Subcutaneous abdominal adipose tissue (tissue), 5 donors: ENCODE measurements at regions not wholly inside any gene's neighbourhood (a gene's known extent, or its start where the extent isn't known, plus 50 kb on each side); places are given as distances from the start of the nearest gene placed in this dataset.
"Not testable (repeated sequence)": the region's sequence is repeated elsewhere in the genome, so short reads cannot be mapped to it uniquely, and the experiment has no call there.

ENCODE experiments used
- H3K27ac ChIP-seq: one replicate; pipeline ENCODE4 v1.7.0; 2013; ENCODE audit warnings: low read depth, mild to moderate bottlenecking, inconsistent platforms, low read length, moderate library complexity
- H3K27me3 ChIP-seq, 5 donors: one replicate each; pipeline ENCODE4 v1.7.0; 2013; ENCODE audit warnings: low read length in 5 of 5, inconsistent platforms in 1 of 5; ENCODE audit not compliant: control insufficient read depth in 5 of 5, insufficient read depth in 4 of 5
- H3K36me3 ChIP-seq, 5 donors: one replicate each; pipeline ENCODE4 v1.7.0; 2013; ENCODE audit warnings: low read length in 5 of 5; ENCODE audit not compliant: control insufficient read depth in 5 of 5, insufficient read depth in 5 of 5
- H3K4me1 ChIP-seq, 5 donors: one replicate each; pipeline ENCODE4 v1.7.0; 2013; ENCODE audit warnings: low read length in 5 of 5, mild to moderate bottlenecking in 3 of 5, moderate library complexity in 1 of 5; ENCODE audit not compliant: control insufficient read depth in 5 of 5, insufficient read depth in 5 of 5
- H3K4me3 ChIP-seq, 5 donors: one replicate each; pipeline ENCODE4 v1.7.0; 2013; ENCODE audit warnings: low read length in 5 of 5, low read depth in 1 of 5
- H3K9ac ChIP-seq, 5 donors: one replicate each; pipeline ENCODE4 v1.7.0; 2013; ENCODE audit warnings: low read length in 5 of 5, mild to moderate bottlenecking in 4 of 5, moderate library complexity in 3 of 5
- H3K9me3 ChIP-seq, 5 donors: one replicate each; pipeline ENCODE4 v1.7.0; 2013; ENCODE audit warnings: low read length in 5 of 5; ENCODE audit not compliant: control insufficient read depth in 5 of 5
- donor health status: healthy.
- donor health status: healthy.
- donor health status: healthy.
- donor health status: healthy.
- donor health status: healthy.

- Histone ChIP-seq H3K4me1 (no peaks in the 10 kb centered on the region), H3K27ac (no peak overlapping the region), H3K9me3 (peaks cover 0 to 3% (median 0%) of the 10 kb centered on the region in 5 donors), H3K4me3 (no peak overlapping the region), H3K27me3 (no peaks in the 10 kb centered on the region), H3K36me3 (no peaks in the 10 kb centered on the region), H3K9ac (no peak overlapping the region)
Observed at GRCh38 chr5:90220554-90220953, 189.0 kb downstream of the CETN3 start.

GRCh38 chr5:90214991-90215390 is 194.6 kb downstream of the CETN3 start:
- H3K27ac ChIP-seq, result no peak overlapping the region
- no peaks in the 10 kb centered on the region for H3K27me3 ChIP-seq
- no peak overlapping the region for H3K9ac ChIP-seq
- H3K36me3 ChIP-seq, result no peaks in the 10 kb centered on the region
- no peak overlapping the region for H3K4me3 ChIP-seq
- H3K4me1 ChIP-seq, result no peaks in the 10 kb centered on the region
- H3K9me3 ChIP-seq, result peaks cover 0 to 3% (median 0%) of the 10 kb centered on the region in 5 donors

GRCh38 chr5:90208323-90208722 is 201.2 kb downstream of the CETN3 start:
- H3K27me3 ChIP-seq, H3K27ac ChIP-seq, H3K9me3 ChIP-seq, H3K36me3 ChIP-seq, H3K9ac ChIP-seq, H3K4me3 ChIP-seq, H3K4me1 ChIP-seq: not testable (repeated sequence)

GRCh38 chr5:90201923-90202322 is 207.6 kb downstream of the CETN3 start:
- Histone ChIP-seq H3K36me3 (no peaks in the 10 kb centered on the region), H3K4me3 (no peak overlapping the region), H3K27me3 (no peaks in the 10 kb centered on the region), H3K27ac (no peak overlapping the region), H3K4me1 (peaks cover 0 to 4% (median 0%) of the 10 kb centered on the region in 5 donors), H3K9ac (no peak overlapping the region), H3K9me3 (no peaks in the 10 kb centered on the region)

- H3K36me3 ChIP-seq, result no peaks in the 10 kb centered on the region
- H3K9ac ChIP-seq, result no peak overlapping the region
- no peaks in the 10 kb centered on the region for H3K9me3 ChIP-seq
- peaks cover 0 to 3% (median 0%) of the 10 kb centered on the region in 5 donors for H3K4me1 ChIP-seq
- H3K27ac ChIP-seq, result no peak overlapping the region
- no peaks in the 10 kb centered on the region for H3K27me3 ChIP-seq
- no peak overlapping the region for H3K4me3 ChIP-seq
Observed at GRCh38 chr5:90193185-90193822, 216.3 kb downstream of the CETN3 start.

GRCh38 chr5:90191352-90192045 is 218.1 kb downstream of the CETN3 start:
- Histone ChIP-seq H3K27me3 (no peaks in the 10 kb centered on the region), H3K36me3 (no peaks in the 10 kb centered on the region), H3K9ac (no peak overlapping the region), H3K4me3 (no peak overlapping the region), H3K9me3 (no peaks in the 10 kb centered on the region), H3K4me1 (no peaks in the 10 kb centered on the region), H3K27ac (no peak overlapping the region)

- Histone ChIP-seq H3K27me3 (no peaks in the 10 kb centered on the region), H3K36me3 (no peaks in the 10 kb centered on the region), H3K4me1 (peaks cover 0 to 3% (median 0%) of the 10 kb centered on the region in 5 donors), H3K4me3 (no peak overlapping the region), H3K9me3 (no peaks in the 10 kb centered on the region), H3K27ac (no peak overlapping the region), H3K9ac (no peak overlapping the region)
Observed at GRCh38 chr5:90185897-90186468, 223.6 kb downstream of the CETN3 start.

- H3K27ac ChIP-seq, result no peak overlapping the region
- no peaks in the 10 kb centered on the region for H3K36me3 ChIP-seq
- no peak overlapping the region for H3K9ac ChIP-seq
- H3K9me3 ChIP-seq, result no peaks in the 10 kb centered on the region
- H3K4me1 ChIP-seq, result peaks cover 0 to 3% (median 0%) of the 10 kb centered on the region in 5 donors
- H3K4me3 ChIP-seq, result no peak overlapping the region
- no peaks in the 10 kb centered on the region for H3K27me3 ChIP-seq
Observed at GRCh38 chr5:90184764-90185163, 224.8 kb downstream of the CETN3 start.

- Histone ChIP-seq H3K4me1 (peaks cover 0 to 3% (median 0%) of the 10 kb centered on the region in 5 donors), H3K9ac (no peak overlapping the region), H3K36me3 (no peaks in the 10 kb centered on the region), H3K4me3 (no peak overlapping the region), H3K9me3 (no peaks in the 10 kb centered on the region), H3K27ac (no peak overlapping the region), H3K27me3 (no peaks in the 10 kb centered on the region)
Observed at GRCh38 chr5:90182726-90183125, 226.8 kb downstream of the CETN3 start.

- Histone ChIP-seq H3K36me3 (no peaks in the 10 kb centered on the region), H3K4me1 (peaks cover 0 to 15% (median 3%) of the 10 kb centered on the region in 5 donors), H3K4me3 (no peak overlapping the region), H3K9ac (no peak overlapping the region), H3K9me3 (peaks cover 0 to 5% (median 0%) of the 10 kb centered on the region in 5 donors), H3K27me3 (no peaks in the 10 kb centered on the region), H3K27ac (no peak overlapping the region)
Observed at GRCh38 chr5:90174236-90174635, 235.3 kb downstream of the CETN3 start.
